ENCODE measurements at regions not wholly inside any gene's neighbourhood (a gene's known extent, or its start where the extent isn't known, plus 50 kb on each side); places are given as distances from the start of the nearest gene placed in this dataset.
"Not testable (repeated sequence)": the region's sequence is repeated elsewhere in the genome, so short reads cannot be mapped to it uniquely, and the experiment has no call there.

- DNase-seq (ENCODE audit: low spot score), result no peak
Observed at GRCh38 chr7:116377721-116378120, 121.8 kb upstream of the CAV2 start.

DNA sequence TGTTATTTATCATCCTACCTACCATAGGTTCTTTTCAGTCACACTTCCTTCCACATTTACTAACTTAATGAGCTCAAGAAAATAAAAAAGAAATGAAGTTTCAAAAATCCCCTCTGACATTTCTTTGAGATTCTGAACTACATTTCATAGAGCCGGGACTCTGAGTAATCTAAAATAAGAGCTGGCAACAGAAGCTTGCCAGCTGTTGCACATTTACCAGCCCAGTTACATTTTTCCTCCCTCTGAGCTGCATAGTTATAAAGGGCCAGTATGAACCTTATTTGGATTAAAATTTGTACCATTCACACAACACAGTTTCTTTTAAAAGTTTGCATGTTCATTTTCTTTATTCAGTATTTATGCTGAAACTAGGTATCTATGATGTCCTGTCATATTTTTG lies 119.5 kb upstream of the CAV2 start:
- no peak for DNase-seq (ENCODE audit: low spot score)

DNA sequence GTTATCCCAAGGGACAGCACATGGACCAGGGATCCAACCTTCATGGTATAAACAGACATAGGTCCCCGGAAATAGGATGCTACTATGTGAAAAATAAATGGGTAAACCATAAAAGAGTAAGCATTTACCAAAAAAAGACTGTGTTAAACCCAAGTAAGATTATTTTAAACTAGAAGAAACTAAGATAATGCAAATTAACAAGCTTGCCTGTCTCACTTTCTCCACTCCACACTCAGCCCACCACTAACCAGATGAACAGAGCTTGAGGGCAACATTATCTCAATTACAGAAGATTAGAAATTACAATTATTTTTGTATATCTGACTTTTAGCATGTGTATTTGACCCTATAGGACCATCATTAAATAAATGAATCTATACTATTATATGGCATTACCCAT lies 117.2 kb upstream of the CAV2 start:
- no peak for DNase-seq (ENCODE audit: low spot score)

DNA sequence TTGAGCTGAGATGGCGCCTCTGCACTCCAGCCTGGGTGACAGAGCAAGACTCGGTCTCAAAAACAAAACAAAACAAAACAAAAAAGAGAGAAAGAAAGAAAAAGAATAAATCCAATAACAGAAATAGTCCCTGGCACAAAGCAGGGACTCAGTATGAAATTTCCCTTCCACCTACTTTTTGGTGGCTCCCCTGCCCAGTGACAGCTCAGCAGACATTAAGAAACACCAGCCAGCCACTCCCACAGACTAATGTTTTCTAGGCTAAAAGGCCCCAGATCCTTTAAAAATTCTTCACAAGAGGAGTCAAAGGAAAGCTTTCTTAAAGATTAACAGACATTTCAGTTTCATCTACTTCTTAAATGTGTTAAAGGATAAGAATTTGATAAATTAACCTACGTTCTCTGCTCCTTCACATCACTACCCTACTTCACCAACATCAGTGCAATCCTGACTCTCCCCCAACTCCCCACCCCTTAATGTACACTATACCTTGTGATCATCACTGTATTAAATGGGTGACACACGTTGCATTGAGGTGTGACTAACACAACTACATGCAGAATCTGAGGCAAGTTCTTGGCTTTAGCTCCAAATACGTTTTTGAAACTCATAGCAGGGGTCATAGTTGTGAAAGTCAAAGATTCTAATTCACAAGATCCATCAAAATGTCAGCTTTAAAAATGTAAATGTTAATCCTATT lies 114.5 kb upstream of the CAV2 start:
- no peak for DNase-seq (ENCODE audit: low spot score)

- DNase-seq (ENCODE audit: low spot score), result no peak
Observed at GRCh38 chr7:116386674-116387073, 112.9 kb upstream of the CAV2 start.

- DNase-seq (ENCODE audit: low spot score), result no peak
Observed at GRCh38 chr7:116390363-116390762, 109.2 kb upstream of the CAV2 start.

- no peak for DNase-seq (ENCODE audit: low spot score)
Observed at GRCh38 chr7:116392806-116393205, 106.7 kb upstream of the CAV2 start.

DNA sequence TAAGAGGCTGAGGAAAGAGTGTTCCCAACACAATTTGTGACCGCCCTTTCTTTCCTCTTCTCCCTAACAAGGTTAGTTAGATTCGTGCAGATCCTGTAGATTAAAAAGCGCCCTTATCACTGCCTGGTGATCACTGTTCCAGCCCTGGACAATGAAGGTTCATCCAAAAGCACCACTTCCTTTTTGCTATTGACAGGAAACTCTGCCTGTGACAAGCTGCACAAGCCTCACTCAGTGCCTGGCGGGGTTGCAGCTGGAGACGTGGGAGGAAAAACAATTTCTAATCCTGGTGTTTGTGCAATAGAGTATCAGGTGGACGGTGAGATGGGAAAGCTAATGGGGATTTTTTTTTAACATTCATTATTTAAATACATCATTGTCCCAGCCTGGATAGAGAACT lies 105.9 kb upstream of the CAV2 start:
- DNase-seq (ENCODE audit: low spot score), result no peak

DNA sequence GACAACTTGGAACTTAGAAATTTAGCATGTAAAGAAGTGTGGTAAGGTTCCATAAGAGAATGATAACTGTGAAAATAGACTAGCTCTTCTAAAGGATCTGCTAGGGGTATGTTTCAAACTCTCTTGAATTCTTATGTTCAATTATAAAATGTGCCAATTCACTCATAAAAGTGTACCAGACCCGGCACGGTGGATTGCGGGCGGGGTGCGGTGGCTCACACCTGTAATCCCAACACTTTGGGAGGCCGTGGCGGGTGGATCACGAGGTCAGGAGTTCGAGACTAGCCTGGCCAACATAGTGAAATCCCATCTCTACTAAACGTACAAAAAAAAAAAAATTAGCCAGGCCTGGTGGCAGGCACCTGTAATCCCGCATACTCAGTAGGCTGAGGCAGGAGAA lies 105.4 kb upstream of the CAV2 start:
- no peak for DNase-seq (ENCODE audit: low spot score)

DNA sequence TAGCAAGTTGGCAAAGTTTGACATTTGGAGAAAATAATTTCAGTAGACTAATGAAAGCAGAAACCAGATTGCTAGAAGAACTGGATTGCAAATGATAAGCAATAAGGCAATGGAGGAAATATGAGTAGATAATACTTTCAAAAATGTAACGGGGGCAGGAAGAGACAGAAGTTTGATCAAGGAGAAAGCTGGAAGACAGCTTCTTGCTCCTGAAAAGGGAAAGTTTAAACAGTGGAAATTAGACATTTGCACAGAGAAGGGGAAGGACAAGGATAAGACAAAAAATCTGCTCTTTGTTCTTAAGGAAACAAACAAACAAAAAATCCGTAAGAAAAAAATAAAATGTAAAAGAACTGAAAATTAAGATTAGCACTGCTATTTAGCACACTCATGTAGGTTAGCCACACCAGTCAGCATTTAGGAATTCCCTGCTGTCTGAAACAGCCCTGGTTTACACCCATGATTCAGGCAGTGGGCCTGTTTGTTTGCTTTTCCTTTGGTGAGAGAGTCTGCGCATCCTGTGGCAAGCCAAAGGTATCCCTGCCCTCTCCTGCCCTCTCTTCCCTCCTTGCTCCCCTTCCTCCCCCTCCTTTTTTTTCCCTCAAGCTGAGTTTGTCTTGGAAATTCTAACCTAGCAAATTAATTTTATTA lies 104.3 kb upstream of the CAV2 start:
- peak; percentile 71 for DNase-seq (ENCODE audit: low spot score)

DNA sequence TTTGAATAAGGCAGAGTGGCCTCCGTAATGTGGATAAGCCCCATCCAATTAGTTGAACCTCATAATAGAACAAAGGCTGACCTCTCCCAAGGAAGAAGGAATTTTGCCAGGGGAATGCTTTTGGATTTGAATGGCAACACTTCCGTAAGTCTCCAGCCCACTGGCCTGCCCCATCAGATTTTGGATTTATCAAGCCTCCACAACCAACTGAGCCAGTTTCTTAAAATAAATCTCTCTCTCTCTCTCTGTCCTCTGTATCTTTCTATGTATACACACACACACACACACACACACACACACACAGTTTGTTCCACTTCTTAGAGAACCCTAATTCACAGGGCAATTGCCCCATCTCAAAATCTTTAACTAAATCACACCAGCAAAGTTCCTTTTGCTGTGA lies 100.9 kb upstream of the CAV2 start:
- DNase-seq (ENCODE audit: low spot score), result no peak

DNA sequence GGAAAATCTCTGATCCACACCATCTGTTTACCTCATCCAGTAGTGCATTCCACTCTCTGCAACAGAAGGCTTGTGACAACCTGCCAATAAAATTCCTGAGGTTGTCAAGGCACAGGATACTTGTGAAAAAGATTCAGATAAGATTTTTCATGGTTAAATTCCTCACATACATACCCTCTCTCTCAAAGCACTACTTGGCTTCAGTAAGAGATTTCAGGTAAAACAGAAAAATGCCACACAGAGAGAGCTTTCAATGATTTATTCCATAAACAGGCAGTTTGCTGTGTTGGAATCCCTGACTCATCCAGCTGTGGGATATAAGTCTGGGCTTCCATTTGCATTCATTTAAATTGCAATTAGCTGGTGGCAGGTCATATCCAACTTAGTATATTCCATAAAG lies 99.7 kb upstream of the CAV2 start:
- no peak for DNase-seq (ENCODE audit: low spot score)

DNA sequence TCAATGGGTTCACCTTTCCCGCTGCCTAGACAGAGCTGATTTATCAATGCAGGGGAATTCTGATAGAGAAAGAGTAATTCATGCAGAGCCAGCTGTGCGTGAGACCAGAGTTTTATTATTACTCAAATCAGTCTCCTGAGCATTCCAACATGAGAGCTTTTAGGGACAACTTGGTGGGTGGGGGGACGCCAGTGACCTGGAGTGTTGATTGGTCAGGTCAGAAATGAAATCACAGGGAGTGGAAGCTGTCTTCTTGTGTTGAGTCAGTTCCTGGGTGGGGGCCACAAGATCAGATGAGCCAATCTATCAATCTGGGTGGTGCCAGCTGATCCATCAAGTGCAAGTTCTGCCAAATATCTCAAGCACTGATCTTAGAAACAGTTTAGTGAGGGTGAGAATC lies 99.0 kb upstream of the CAV2 start:
- DNase-seq (ENCODE audit: low spot score), result no peak

DNA sequence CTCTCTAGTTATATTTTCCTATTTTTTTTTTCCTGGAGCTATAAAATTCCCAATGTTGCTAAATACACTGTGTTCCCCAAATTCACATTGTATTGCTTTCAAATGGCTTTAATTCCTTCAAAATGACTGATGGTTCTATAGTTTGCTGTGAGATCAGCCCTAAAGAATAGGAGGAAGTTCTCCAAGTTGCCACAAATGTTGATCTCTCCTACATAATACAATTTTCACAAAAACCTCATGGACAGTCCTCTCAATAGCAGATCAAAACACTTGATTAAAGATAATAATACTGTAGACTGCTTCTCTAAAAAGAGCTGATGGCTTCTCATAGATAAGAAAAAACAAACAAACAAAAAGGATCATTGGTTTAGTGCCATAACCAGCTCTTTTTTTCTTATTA lies 97.8 kb upstream of the CAV2 start:
- DNase-seq (ENCODE audit: low spot score), result no peak

DNA sequence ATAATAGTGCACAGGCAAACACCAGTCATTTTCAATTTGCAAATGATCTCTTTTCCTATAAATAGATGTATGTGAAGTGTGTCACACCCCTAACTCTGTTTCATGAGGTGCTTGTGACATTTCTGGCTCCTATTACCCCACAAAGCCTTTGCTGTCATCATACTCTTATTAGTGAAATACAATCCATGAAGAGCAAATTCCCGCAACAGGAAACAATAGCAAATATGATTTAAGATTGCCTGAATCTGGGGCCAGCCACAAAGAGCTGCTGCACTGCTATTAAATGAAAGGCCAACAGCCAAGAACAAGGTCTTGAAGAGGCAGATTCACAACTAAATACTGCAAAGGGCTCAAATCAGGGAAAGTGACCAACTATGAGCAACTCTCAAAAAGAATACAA lies 96.3 kb upstream of the CAV2 start:
- no peak for DNase-seq (ENCODE audit: low spot score)

GRCh38 chr7:116404389-116404788 lies 95.1 kb upstream of the CAV2 start:
- DNase-seq (ENCODE audit: low spot score), result no peak

GRCh38 chr7:116405810-116406209 lies 93.7 kb upstream of the CAV2 start:
- DNase-seq (ENCODE audit: low spot score), result no peak

- no peak for DNase-seq (ENCODE audit: low spot score)
Observed at GRCh38 chr7:116407165-116407564, 92.4 kb upstream of the CAV2 start.

DNA sequence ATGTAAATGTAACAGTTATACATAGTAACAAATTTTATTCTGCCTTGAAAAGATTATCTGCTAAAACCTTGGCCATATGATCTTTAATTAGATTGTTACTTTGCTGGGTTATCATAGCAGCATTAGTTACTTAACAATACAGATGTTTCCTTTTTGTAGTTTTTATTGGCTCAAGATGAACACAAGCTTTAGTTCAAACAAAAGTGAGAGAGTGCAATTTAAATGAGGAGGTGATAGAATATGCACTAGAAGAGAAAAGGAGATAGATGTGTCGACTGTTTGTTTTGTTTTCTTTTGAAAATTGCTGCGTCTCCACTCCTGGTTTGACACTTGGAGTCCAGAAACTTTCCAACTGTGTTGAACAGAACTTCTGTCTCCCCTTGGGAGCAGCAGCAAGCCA lies 91.4 kb upstream of the CAV2 start:
- no peak for DNase-seq (ENCODE audit: low spot score)

GRCh38 chr7:116408831-116409453 lies 90.6 kb upstream of the CAV2 start:
- not testable (repeated sequence) for DNase-seq (ENCODE audit: low spot score)

- not testable (repeated sequence) for DNase-seq (ENCODE audit: low spot score)
Observed at GRCh38 chr7:116410694-116411093, 88.8 kb upstream of the CAV2 start.

GRCh38 chr7:116417593-116418345 lies 81.8 kb upstream of the CAV2 start:
- peak; percentile 48 for DNase-seq (ENCODE audit: low spot score)

GRCh38 chr7:116418524-116418923 lies 81.0 kb upstream of the CAV2 start:
- DNase-seq (ENCODE audit: low spot score), result no peak

All from SW480 (cell line).